Panc1 (cell line): ENCODE measurements at regions not wholly inside any gene's neighbourhood (a gene's known extent, or its start where the extent isn't known, plus 50 kb on each side); places are given as distances from the start of the nearest gene placed in this dataset.

Experiments used
- ATAC-seq: fragments of 200-7000 bp; cut with Tn5 transposase; 2 replicates; pipeline ENCODE4 v1.9.1; 2020; ENCODE audit warnings: mild to moderate bottlenecking, moderate library complexity
- BruUV-seq: library from RNA; stranded (reverse); fragments of 400-500 nt; replicated peaks from 2 replicates; lab custom pipeline; 2021; lab: Mats Ljungman, UMichigan
- CTCF ChIA-PET: fragments of 300-600 bp; sonication (Branson Sonifier 250); formaldehyde crosslinking; loops from one replicate; lab custom pipeline; 2022; ENCODE audit warnings: antibody characterized with exemption; lab: Charles Lee
- POLR2A ChIA-PET: fragments of 300-600 bp; sonication (Branson Sonifier 250); formaldehyde crosslinking; loops from one replicate; lab custom pipeline; 2022; ENCODE audit warnings: antibody characterized with exemption; lab: Charles Lee
- DNase-seq: peaks from one replicate; pipeline ENCODE4 v3.0.0-alpha.2; 2010; ENCODE audit warnings: low read depth, low spot score
- H3K27ac ChIP-seq: 2 replicates; pipeline ENCODE4 v1.5.1; 2011; ENCODE audit warnings: mild to moderate bottlenecking, low read length, inconsistent platforms
- H3K27me3 ChIP-seq: fragments of 200-500 bp; sonication (Bioruptor generic); 2 replicates; pipeline ENCODE4 v1.6.0; 2014; ENCODE audit warnings: low read length, inconsistent platforms; ENCODE audit not compliant: control insufficient read depth, insufficient read depth
- H3K36me3 ChIP-seq: fragments of 200-500 bp; sonication (Bioruptor generic); 2 replicates; pipeline ENCODE4 v1.5.1; 2014; ENCODE audit warnings: inconsistent platforms, mild to moderate bottlenecking, low read length, moderate library complexity; ENCODE audit not compliant: control insufficient read depth, insufficient read depth
- H3K4me1 ChIP-seq: 2 replicates; pipeline ENCODE4 v1.5.1; 2011; ENCODE audit warnings: inconsistent platforms, mild to moderate bottlenecking, low read length, moderate library complexity; ENCODE audit not compliant: control insufficient read depth, insufficient read depth
- H3K4me3 ChIP-seq, 2 experiments: 2 replicates each; pipeline ENCODE4 v1.5.1; 2011 to 2012; ENCODE audit warnings: low read depth in 2 of 2, low read length in 2 of 2, mild to moderate bottlenecking in 2 of 2, inconsistent platforms in 1 of 2, moderate library complexity in 1 of 2
- H3K9me3 ChIP-seq: fragments of 200-500 bp; sonication (Bioruptor generic); 2 replicates; pipeline ENCODE4 v1.5.1; 2014; ENCODE audit warnings: low read depth, mild to moderate bottlenecking, inconsistent platforms, low read length, moderate library complexity; ENCODE audit not compliant: control insufficient read depth, insufficient read depth
- POLR2AphosphoS5 ChIP-seq: IDR thresholded peaks from 2 replicates; pipeline ENCODE4 v1.6.1; 2012; ENCODE audit warnings: mild to moderate bottlenecking, low read depth, low read length, moderate library complexity
- SIN3A ChIP-seq: IDR thresholded peaks from 2 replicates; pipeline ENCODE4 v1.6.1; 2012; ENCODE audit warnings: low read depth, mild to moderate bottlenecking, low read length, moderate library complexity, borderline replicate concordance; ENCODE audit not compliant: insufficient read depth
- TCF7L2 ChIP-seq: IDR thresholded peaks from 2 replicates; pipeline ENCODE4 v1.6.1; 2011; ENCODE audit warnings: mild to moderate bottlenecking, low read depth, low read length, inconsistent platforms
- in situ Hi-C: cut with HindIII; loops from 2 replicates; pipeline ENCODE4 v1.10.0; 2016; ENCODE audit warnings: low sequenced_read_pairs, low pct_unique_long_range_greater_than_20kb
- intact Hi-C: fragments of 100-400 bp; cut with micrococcal nuclease; formaldehyde crosslinking; loops from one replicate; pipeline ENCODE4 v1.10.0; 2022; ENCODE audit not compliant: unreplicated experiment
- TF ChIP-seq, protein P1 (sequence below), 2 experiments: IDR thresholded peaks; 2 replicates each; pipeline ENCODE4 v1.6.1; 2011 to 2012; ENCODE audit warnings: low read depth in 2 of 2, control low read depth in 1 of 2, low read length in 1 of 2, mild to moderate bottlenecking in 1 of 2, moderate library complexity in 1 of 2; ENCODE audit not compliant: insufficient read depth in 1 of 2
- TF ChIP-seq, protein P2 (sequence below): fragments of 450-650 bp; IDR thresholded peaks from 2 replicates; pipeline ENCODE4 v1.5.1; 2017; ENCODE audit warnings: mild to moderate bottlenecking

DNA sequence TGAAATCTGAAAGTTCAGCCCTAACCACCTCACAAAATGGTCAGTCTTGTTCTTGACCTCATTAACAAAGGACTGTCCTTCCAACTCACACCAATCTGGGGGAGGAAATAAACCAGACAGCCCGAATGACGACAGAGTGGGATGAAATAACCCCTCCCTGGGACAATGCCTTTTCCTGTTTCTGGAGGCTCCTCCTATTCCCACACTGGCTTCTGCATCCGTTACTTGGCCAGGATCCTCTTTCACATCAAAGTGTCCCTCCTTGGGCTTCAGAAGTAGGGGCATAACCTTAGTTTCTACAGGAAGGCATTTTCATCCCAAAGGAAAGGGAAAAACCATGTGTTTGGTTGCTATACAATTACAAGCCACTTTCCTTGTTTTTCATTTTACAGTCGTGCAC, 59.8 kb upstream of the RPL34 start:
- Histone ChIP-seq H3K9me3 (no peaks in the 10 kb centered on the region), H3K27me3 (no peaks in the 10 kb centered on the region), H3K4me3 (no peak overlapping the region), H3K36me3 (no peaks in the 10 kb centered on the region), H3K4me1 (no peaks in the 10 kb centered on the region), H3K27ac (no peak overlapping the region)
- TF ChIP-seq TCF7L2 = no peak
- no peak for TF ChIP-seq SIN3A
- TF ChIP-seq, protein P1, sequence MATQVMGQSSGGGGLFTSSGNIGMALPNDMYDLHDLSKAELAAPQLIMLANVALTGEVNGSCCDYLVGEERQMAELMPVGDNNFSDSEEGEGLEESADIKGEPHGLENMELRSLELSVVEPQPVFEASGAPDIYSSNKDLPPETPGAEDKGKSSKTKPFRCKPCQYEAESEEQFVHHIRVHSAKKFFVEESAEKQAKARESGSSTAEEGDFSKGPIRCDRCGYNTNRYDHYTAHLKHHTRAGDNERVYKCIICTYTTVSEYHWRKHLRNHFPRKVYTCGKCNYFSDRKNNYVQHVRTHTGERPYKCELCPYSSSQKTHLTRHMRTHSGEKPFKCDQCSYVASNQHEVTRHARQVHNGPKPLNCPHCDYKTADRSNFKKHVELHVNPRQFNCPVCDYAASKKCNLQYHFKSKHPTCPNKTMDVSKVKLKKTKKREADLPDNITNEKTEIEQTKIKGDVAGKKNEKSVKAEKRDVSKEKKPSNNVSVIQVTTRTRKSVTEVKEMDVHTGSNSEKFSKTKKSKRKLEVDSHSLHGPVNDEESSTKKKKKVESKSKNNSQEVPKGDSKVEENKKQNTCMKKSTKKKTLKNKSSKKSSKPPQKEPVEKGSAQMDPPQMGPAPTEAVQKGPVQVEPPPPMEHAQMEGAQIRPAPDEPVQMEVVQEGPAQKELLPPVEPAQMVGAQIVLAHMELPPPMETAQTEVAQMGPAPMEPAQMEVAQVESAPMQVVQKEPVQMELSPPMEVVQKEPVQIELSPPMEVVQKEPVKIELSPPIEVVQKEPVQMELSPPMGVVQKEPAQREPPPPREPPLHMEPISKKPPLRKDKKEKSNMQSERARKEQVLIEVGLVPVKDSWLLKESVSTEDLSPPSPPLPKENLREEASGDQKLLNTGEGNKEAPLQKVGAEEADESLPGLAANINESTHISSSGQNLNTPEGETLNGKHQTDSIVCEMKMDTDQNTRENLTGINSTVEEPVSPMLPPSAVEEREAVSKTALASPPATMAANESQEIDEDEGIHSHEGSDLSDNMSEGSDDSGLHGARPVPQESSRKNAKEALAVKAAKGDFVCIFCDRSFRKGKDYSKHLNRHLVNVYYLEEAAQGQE (IDR thresholded peaks at IDR 0.05; ENCODE audit: insufficient read depth in 1 of 2, low read depth in 2 of 2, low read length in 1 of 2) = no peak
- TF ChIP-seq, protein P2, sequence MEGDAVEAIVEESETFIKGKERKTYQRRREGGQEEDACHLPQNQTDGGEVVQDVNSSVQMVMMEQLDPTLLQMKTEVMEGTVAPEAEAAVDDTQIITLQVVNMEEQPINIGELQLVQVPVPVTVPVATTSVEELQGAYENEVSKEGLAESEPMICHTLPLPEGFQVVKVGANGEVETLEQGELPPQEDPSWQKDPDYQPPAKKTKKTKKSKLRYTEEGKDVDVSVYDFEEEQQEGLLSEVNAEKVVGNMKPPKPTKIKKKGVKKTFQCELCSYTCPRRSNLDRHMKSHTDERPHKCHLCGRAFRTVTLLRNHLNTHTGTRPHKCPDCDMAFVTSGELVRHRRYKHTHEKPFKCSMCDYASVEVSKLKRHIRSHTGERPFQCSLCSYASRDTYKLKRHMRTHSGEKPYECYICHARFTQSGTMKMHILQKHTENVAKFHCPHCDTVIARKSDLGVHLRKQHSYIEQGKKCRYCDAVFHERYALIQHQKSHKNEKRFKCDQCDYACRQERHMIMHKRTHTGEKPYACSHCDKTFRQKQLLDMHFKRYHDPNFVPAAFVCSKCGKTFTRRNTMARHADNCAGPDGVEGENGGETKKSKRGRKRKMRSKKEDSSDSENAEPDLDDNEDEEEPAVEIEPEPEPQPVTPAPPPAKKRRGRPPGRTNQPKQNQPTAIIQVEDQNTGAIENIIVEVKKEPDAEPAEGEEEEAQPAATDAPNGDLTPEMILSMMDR = no peak
- TF ChIP-seq POLR2AphosphoS5 = no peak
- POLR2A ChIA-PET = no interaction called here
- intact Hi-C loops (no loop called here), in situ Hi-C loops (no loop called here)
- ATAC-seq (no peak), DNase-seq (no peak)
- BruUV-seq = no TSS peak
- CTCF ChIA-PET = no interaction called here

DNA sequence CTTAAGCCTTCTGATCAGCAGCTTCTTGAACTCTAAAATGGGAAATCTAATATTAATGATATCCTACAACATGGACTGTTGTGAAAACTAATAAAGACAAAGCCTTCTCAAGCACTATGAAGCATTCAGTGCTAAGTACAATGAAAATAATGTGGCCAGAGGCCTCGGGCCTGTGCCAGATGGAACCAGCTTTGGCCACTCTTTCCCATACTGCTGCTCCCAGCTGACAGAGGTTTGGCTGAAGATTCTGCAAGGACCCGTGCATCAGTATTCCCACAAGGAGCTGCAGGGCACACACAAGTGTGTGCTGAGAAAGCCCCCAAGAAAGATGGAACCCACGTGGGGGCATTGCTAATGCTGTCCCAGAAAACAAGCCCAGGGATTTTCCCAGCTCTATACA, 60.5 kb upstream of the RPL34 start:
- H3K4me1 ChIP-seq = no peaks in the 10 kb centered on the region
- H3K4me3 ChIP-seq = no peak overlapping the region
- H3K27ac ChIP-seq = no peak overlapping the region
- no TSS peak for BruUV-seq
- ChIA-PET POLR2A (no interaction called here), CTCF (no interaction called here)
- intact Hi-C loops (no loop called here), in situ Hi-C loops (no loop called here)
- TF ChIP-seq, protein P1 (IDR thresholded peaks at IDR 0.05; ENCODE audit: insufficient read depth in 1 of 2, low read depth in 2 of 2, low read length in 1 of 2) = no peak
- TF ChIP-seq POLR2AphosphoS5 (no peak), SIN3A (no peak), TCF7L2 (no peak)
- TF ChIP-seq, protein P2 = no peak
- H3K27me3 ChIP-seq = no peaks in the 10 kb centered on the region
- ATAC-seq (no peak), DNase-seq (no peak)
- no peaks in the 10 kb centered on the region for H3K9me3 ChIP-seq
- no peaks in the 10 kb centered on the region for H3K36me3 ChIP-seq
